ENCODE measurements at regions not wholly inside any gene's neighbourhood (a gene's known extent, or its start where the extent isn't known, plus 50 kb on each side); places are given as distances from the start of the nearest gene placed in this dataset.
"Not testable (repeated sequence)": the region's sequence is repeated elsewhere in the genome, so short reads cannot be mapped to it uniquely, and the experiment has no call there.

DNA sequence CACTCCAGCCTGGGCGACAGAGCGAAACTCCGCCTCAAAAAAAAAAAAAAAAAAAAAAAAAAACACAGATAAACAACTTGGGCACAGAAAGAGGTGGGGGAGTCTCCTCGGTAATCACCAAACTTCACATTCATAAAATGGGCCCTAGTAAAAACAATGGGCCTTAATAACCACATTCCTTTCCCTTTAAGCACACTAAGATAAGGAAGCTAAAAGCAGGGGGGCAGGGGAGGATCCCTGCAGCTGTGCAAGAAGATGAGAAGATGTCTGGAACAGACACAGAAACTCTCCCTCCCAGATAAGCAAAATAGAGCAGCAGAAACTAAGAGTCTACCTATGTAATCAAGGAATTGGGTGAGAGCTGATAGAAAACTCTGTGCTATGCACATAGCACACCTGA lies 111.2 kb upstream of the FAM174A start:
- ChIA-PET POLR2A (no interaction called here), CTCF (no interaction called here)

DNA sequence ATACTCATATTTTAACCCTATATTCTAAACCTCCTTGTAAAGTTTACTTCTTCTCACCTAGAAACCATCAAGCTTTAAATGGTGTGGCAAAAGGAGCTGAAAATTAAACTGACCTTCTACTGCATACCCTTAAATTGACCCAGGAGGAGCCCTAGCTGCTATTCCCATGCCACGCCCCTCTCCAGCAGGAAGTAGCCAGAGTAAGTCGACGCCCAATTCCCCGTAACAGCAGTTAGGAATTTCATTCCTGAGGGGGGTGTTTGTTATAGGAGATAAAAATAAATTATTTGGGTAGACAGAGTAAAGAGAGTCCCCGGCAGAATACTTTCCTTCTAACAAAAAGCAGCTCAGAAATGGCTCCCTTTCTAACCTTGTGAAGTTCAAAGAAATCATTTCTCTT lies 111.8 kb upstream of the FAM174A start:
- POLR2A ChIA-PET = no interaction called here
- H3K27ac Mint-ChIP-seq = no peak overlapping the region
- H3K27me3 Mint-ChIP-seq = no peaks in the 10 kb centered on the region
- DNase-seq = no peak
- H3K4me3 Mint-ChIP-seq = no peak overlapping the region
- peaks cover 8% of the 10 kb centered on the region for H3K9me3 Mint-ChIP-seq
- CTCF ChIA-PET = interaction anchor here (0.7 kb wide), 1 partner anchor 10 kb away, joined by 3 read pairs; no protein-coding TSS in a partner anchor
- H3K36me3 Mint-ChIP-seq (ENCODE audit: low read depth) = no peaks in the 10 kb centered on the region
- H3K4me1 Mint-ChIP-seq = no peaks in the 10 kb centered on the region

More for the DNA sequence above, 111.2 kb upstream of the FAM174A start:
- no peak overlapping the region for H3K4me3 Mint-ChIP-seq
- peaks cover 8% of the 10 kb centered on the region for H3K9me3 Mint-ChIP-seq
- no peaks in the 10 kb centered on the region for H3K36me3 Mint-ChIP-seq (ENCODE audit: low read depth)
- no peaks in the 10 kb centered on the region for H3K27me3 Mint-ChIP-seq
- H3K27ac Mint-ChIP-seq = no peak overlapping the region
- no peak for DNase-seq
- no peaks in the 10 kb centered on the region for H3K4me1 Mint-ChIP-seq

GRCh38 chr5:100421360-100421759 lies 113.8 kb upstream of the FAM174A start:
- ChIA-PET CTCF (no interaction called here), POLR2A (no interaction called here)
- H3K27ac Mint-ChIP-seq = no peak overlapping the region

DNA sequence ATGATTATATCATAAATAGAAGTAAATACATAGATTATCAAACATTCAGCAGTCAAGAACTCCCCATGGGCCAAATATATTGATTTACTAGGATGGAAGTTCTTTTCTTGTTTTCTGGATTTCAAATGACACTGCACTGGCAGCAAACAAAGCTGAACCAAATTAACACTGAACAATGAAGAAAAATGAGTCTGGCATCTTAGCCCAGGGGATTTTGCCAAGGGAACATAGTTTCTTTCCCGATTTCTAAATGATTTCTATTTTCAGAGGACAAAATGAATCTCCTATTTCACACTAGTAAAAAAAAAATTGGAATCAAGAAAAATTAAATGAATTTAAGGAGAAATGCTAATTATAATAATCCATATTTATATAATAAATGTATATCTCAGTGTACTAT lies 116.9 kb upstream of the FAM174A start:
- Mint-ChIP-seq H3K4me3 (no peak overlapping the region), H3K4me1 (no peaks in the 10 kb centered on the region), H3K27ac (no peak overlapping the region), H3K9me3 (no peaks in the 10 kb centered on the region), H3K27me3 (no peaks in the 10 kb centered on the region), H3K36me3 (ENCODE audit: low read depth) (no peaks in the 10 kb centered on the region)
- no peak for DNase-seq
- POLR2A ChIA-PET = no interaction called here
- CTCF ChIA-PET = no interaction called here

More at GRCh38 chr5:100421360-100421759, 113.8 kb upstream of the FAM174A start:
- Mint-ChIP-seq H3K36me3 (ENCODE audit: low read depth) (no peaks in the 10 kb centered on the region), H3K4me1 (no peaks in the 10 kb centered on the region), H3K27me3 (no peaks in the 10 kb centered on the region), H3K9me3 (peaks cover 8% of the 10 kb centered on the region), H3K4me3 (no peak overlapping the region)
- DNase-seq = no peak

DNA sequence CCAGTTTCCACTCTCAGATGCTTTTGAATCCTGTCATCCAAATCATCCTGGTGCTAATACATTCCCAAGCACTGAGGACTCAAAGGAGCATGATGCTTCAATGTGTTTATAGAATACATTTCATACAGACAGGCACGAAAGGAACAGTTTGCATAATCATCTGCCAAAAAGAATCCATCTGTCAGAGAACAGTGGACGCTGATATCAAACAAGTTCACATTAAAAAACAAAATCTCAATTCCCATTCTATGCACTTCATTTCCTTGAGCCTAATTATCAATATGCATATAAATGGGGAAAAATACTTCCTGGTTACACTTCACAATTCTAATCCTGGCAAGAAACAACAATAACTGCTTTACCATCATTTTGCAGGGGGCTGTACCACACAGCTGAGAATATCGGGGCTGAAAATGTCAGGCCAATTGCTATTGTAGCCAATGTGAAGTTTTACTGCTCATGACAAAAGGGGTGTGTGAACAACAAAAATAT lies 125.5 kb upstream of the FAM174A start:
- no peak for DNase-seq
- no peaks in the 10 kb centered on the region for H3K36me3 Mint-ChIP-seq (ENCODE audit: low read depth)
- no peak overlapping the region for H3K4me3 Mint-ChIP-seq
- peaks cover 3% of the 10 kb centered on the region for H3K27me3 Mint-ChIP-seq
- CTCF ChIA-PET = no interaction called here
- H3K27ac Mint-ChIP-seq = no peak overlapping the region
- POLR2A ChIA-PET = no interaction called here
- H3K4me1 Mint-ChIP-seq = no peaks in the 10 kb centered on the region
- no peaks in the 10 kb centered on the region for H3K9me3 Mint-ChIP-seq

- DNase-seq = no peak
- no peaks in the 10 kb centered on the region for H3K4me1 Mint-ChIP-seq
- CTCF ChIA-PET = no interaction called here
- H3K27me3 Mint-ChIP-seq = peaks cover 3% of the 10 kb centered on the region
- no peak overlapping the region for H3K4me3 Mint-ChIP-seq
- no peaks in the 10 kb centered on the region for H3K9me3 Mint-ChIP-seq
- POLR2A ChIA-PET = no interaction called here
- H3K36me3 Mint-ChIP-seq (ENCODE audit: low read depth) = no peaks in the 10 kb centered on the region
- H3K27ac Mint-ChIP-seq = no peak overlapping the region
Measured at GRCh38 chr5:100407053-100407452, 128.1 kb upstream of the FAM174A start.

DNA sequence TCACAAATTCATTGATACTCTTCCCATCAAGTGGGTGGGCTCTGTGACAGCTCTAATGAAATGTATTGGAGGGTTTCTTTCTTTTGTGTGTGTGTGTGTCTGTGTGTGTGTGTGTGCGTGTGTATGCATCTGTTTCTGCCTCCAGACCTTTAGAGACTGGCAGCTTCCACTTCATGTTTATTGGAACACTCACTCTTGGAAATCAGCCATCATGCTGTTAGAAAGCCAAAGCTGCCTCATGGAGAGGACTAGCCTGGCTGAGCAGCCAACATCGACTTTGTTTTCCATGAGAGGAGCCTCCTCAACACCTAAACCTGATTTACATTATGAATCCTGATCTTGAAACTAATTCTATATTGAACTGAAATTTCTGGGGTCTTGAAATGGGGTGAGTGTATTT lies 128.5 kb upstream of the FAM174A start:
- no peak overlapping the region for H3K27ac Mint-ChIP-seq
- ChIA-PET CTCF (no interaction called here), POLR2A (no interaction called here)
- no peak for DNase-seq
- no peak overlapping the region for H3K4me3 Mint-ChIP-seq
- no peaks in the 10 kb centered on the region for H3K9me3 Mint-ChIP-seq
- no peaks in the 10 kb centered on the region for H3K36me3 Mint-ChIP-seq (ENCODE audit: low read depth)
- no peaks in the 10 kb centered on the region for H3K4me1 Mint-ChIP-seq
- peaks cover 3% of the 10 kb centered on the region for H3K27me3 Mint-ChIP-seq

DNA sequence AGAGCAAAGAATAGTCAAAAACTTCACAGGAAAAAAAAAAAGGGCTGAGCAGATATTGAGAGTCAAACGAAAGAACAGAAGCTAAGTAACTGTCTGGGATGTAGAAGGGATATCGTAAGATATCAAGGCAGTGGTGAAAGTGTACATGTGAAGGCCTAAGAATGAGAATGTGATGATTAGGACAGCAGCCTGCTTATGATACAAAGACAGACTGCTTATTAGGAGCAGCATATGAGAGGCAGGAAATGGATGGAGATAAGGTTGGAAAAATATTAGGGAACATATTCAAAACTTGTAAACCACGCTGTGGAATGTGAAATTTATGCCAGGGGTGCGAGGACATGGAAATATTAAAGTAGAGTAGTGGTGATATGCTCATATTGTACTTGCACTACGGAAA lies 133.1 kb upstream of the FAM174A start:
- Mint-ChIP-seq H3K27me3 (peaks cover 3% of the 10 kb centered on the region), H3K4me3 (no peak overlapping the region), H3K4me1 (no peaks in the 10 kb centered on the region), H3K36me3 (ENCODE audit: low read depth) (no peaks in the 10 kb centered on the region), H3K27ac (no peak overlapping the region), H3K9me3 (no peaks in the 10 kb centered on the region)
- POLR2A ChIA-PET = no interaction called here
- CTCF ChIA-PET = no interaction called here
- no peak for DNase-seq

- H3K4me1 Mint-ChIP-seq = no peaks in the 10 kb centered on the region
- H3K27ac Mint-ChIP-seq = no peak overlapping the region
- ChIA-PET POLR2A (no interaction called here), CTCF (no interaction called here)
- H3K4me3 Mint-ChIP-seq = no peak overlapping the region
- peaks cover 2% of the 10 kb centered on the region for H3K27me3 Mint-ChIP-seq
- H3K36me3 Mint-ChIP-seq (ENCODE audit: low read depth) = no peaks in the 10 kb centered on the region
- DNase-seq = no peak
- H3K9me3 Mint-ChIP-seq = no peaks in the 10 kb centered on the region
Measured at GRCh38 chr5:100401149-100401548, 134.0 kb upstream of the FAM174A start.

DNA sequence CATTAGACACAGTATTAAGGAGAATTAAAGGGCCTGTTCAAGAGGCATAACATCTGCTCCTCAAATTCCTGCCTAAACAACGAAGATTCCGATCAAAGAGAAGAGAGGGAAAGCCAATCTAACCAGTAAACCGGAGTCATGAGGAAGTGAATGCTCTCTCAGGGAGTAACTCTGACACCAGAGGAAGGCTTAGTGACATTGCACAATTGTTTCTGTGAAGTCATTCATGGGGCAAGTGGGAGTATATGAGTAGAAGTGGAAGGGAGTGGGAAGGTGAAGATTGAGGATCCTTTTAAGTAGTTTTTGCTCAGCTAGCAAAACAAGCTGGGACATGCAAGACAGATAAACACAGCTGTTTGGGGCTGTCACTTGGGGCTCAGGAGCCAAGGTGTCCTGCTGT lies 136.4 kb upstream of the FAM174A start:
- H3K36me3 Mint-ChIP-seq (ENCODE audit: low read depth); H3K9me3 Mint-ChIP-seq; H3K4me3 Mint-ChIP-seq; DNase-seq; POLR2A ChIA-PET; H3K4me1 Mint-ChIP-seq; CTCF ChIA-PET; H3K27me3 Mint-ChIP-seq; H3K27ac Mint-ChIP-seq: not testable (repeated sequence)

DNA sequence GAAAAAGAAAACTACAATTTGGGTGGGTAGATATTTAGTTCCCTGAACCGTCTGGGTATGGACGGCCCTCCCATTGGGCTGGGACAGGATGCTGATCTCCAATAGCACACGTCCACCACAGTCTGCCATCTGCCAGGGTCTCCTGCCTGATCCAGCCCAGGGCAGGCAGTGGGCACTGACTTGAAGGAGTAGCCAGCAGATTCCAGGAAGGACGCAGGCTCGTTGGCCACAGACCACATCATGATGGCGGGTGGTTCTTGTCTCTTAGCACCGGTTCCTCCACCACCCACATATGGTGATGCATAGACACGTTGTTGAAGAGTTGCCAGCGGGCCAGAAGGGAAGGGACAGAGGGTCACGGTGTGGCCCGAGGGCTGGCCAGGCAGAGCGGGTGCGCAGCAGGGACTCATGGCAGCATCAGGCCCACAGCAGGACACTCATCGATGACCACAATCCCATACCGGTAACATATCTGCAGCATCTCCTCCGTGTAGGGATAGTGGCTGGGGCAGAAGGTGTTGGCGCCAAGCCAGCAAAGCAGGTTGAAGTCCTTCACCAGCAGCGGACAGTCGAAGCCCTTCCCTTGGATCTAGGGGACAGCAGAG lies 155.8 kb upstream of the FAM174A start:
- CTCF ChIA-PET; POLR2A ChIA-PET; H3K4me1 Mint-ChIP-seq; H3K36me3 Mint-ChIP-seq (ENCODE audit: low read depth); H3K9me3 Mint-ChIP-seq; DNase-seq; H3K4me3 Mint-ChIP-seq; H3K27ac Mint-ChIP-seq; H3K27me3 Mint-ChIP-seq: not testable (repeated sequence)

- CTCF ChIA-PET; H3K4me3 Mint-ChIP-seq; POLR2A ChIA-PET; H3K27ac Mint-ChIP-seq; DNase-seq; H3K36me3 Mint-ChIP-seq (ENCODE audit: low read depth); H3K27me3 Mint-ChIP-seq; H3K9me3 Mint-ChIP-seq; H3K4me1 Mint-ChIP-seq: not testable (repeated sequence)
Measured at GRCh38 chr5:100364757-100365478, 170.3 kb upstream of the FAM174A start.

DNA sequence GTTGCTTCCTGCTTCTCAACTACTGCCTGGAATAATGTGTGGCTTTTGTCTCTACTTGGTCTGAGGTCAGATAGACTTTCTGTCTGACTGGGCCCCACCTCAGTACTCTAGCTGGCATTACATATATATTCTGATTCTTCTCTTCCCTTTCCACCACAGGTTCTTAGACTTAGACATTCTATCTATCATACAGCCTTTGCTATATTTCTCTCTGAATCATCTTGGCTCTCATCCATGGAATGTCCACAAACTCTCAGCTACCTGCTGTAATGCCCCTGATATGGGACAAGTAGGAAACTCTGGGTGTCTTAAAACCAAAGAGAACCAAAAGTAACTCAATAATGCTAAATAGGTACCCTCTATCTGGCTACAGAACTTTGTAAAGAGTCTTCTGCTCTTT lies 170.8 kb upstream of the FAM174A start:
- DNase-seq, CTCF ChIA-PET, H3K4me3 Mint-ChIP-seq: not testable (repeated sequence)

DNA sequence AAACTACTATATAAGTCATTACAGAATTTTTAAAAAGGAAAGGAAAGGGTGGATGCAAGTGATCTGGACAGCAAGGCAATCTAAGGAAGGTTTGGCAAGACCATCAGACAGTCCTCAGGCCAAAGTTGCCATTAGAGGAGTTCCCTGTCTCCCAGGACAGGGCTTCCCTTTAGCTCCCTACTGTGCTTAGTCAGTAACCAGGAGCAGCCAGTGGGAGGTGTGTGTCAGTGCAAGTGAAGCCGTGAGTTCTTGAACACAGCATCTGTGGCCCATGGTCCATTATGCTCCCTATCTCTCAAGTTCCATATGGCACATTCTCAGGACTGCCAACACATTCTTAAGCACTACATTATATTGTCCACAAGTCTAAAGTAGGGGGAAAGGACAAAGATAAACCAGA lies 175.2 kb upstream of the FAM174A start:
- H3K4me3 Mint-ChIP-seq; H3K36me3 Mint-ChIP-seq (ENCODE audit: low read depth); H3K27me3 Mint-ChIP-seq; H3K9me3 Mint-ChIP-seq; DNase-seq; CTCF ChIA-PET; H3K27ac Mint-ChIP-seq; H3K4me1 Mint-ChIP-seq; POLR2A ChIA-PET: not testable (repeated sequence)

More for the DNA sequence above, 170.8 kb upstream of the FAM174A start:
- H3K9me3 Mint-ChIP-seq; POLR2A ChIA-PET; H3K4me1 Mint-ChIP-seq; H3K36me3 Mint-ChIP-seq (ENCODE audit: low read depth); H3K27ac Mint-ChIP-seq; H3K27me3 Mint-ChIP-seq: not testable (repeated sequence)

Measured in activated CD4-positive, alpha-beta memory T cell treated with anti-CD3 and anti-CD28 coated beads, Interleukin-2, amount 10 ng/mL, durations not matched to agents 7 days and 5 days (primary cell).